ENCODE measurements at regions not wholly inside any gene's neighbourhood (a gene's known extent, or its start where the extent isn't known, plus 50 kb on each side); places are given as distances from the start of the nearest gene placed in this dataset.

DNA sequence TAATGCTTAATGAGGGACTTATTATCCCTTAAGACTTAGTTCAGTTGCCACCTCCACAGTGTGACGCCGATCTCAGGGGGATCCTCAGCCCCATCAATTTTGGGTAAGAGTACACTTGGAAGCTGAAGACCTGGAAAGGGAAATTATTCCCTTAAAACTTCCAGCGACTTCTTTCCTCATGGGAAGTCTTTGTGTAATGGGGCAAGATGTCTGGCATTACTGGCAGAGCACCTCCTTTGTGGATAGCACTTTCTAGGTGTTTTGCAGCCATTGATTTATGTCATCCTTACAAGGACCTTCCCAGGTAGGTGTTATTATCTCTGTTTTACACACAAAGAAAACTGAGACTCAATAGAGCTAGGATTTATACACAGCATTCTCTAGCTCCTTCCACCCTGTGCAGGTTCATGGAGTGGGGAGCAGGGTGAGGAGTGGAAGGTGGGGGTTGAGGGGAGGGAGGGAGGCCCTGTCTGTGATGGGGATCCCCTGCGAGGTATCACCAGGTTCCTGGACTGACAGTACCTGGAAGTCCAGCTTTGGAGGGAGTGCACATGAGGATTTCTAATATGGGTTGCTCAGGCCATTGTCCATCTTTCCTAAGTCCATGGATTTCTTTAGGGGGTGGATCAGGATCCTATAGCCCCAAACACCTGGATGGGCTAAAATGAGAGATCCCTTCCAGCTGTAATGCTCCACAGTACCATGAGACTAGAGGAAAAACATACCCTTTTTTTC lies 79.4 kb downstream of the MYCN start:
- TF ChIP-seq CTCF (IDR thresholded peaks at IDR 0.05; ENCODE audit: low read length) (no peak), EZH2 (IDR thresholded peaks at IDR 0.05; ENCODE audit: borderline replicate concordance, low read length) (no peak)
